Smooth muscle cell (in vitro differentiated cells): ENCODE measurements at regions not wholly inside any gene's neighbourhood (a gene's known extent, or its start where the extent isn't known, plus 50 kb on each side); places are given as distances from the start of the nearest gene placed in this dataset.

Experiments
- DNase-seq: peaks from one replicate; lab custom pipeline; 2025; ENCODE audit not compliant: unreplicated experiment; lab: John Stamatoyannopoulos, UW
- H2AFZ ChIP-seq: fragments of 200-600 bp; sonication (generic); 2 replicates; pipeline ENCODE4 v1.6.0; 2016; ENCODE audit warnings: antibody characterized with exemption, low read depth, mild to moderate bottlenecking
- H3F3A ChIP-seq: fragments of 200-600 bp; sonication (generic); 2 replicates; pipeline ENCODE4 v1.6.0; 2017; ENCODE audit warnings: antibody characterized with exemption, low read depth
- H3K27ac ChIP-seq: fragments of 200-600 bp; sonication (generic); 2 replicates; pipeline ENCODE4 v1.5.1; 2016; ENCODE audit warnings: low read depth, mild to moderate bottlenecking
- H3K27me3 ChIP-seq: fragments of 200-600 bp; sonication (generic); 2 replicates; pipeline ENCODE4 v1.6.1; 2016; ENCODE audit warnings: low read depth, mild to moderate bottlenecking
- H3K36me3 ChIP-seq: fragments of 200-600 bp; sonication (generic); 2 replicates; pipeline ENCODE4 v1.5.1; 2016; ENCODE audit warnings: low read depth
- H3K4me1 ChIP-seq: fragments of 200-600 bp; sonication (generic); 2 replicates; pipeline ENCODE4 v1.5.1; 2016; ENCODE audit warnings: low read depth
- H3K4me2 ChIP-seq: fragments of 200-600 bp; sonication (generic); 2 replicates; pipeline ENCODE4 v1.6.0; 2016; ENCODE audit warnings: mild to moderate bottlenecking
- H3K4me3 ChIP-seq: fragments of 200-600 bp; sonication (generic); 2 replicates; pipeline ENCODE4 v1.5.1; 2016; ENCODE audit warnings: mild to moderate bottlenecking
- H3K79me2 ChIP-seq: fragments of 200-600 bp; sonication (generic); 2 replicates; pipeline ENCODE4 v1.6.0; 2016; ENCODE audit warnings: low read depth, mild to moderate bottlenecking
- H3K9ac ChIP-seq: fragments of 200-600 bp; sonication (generic); 2 replicates; pipeline ENCODE4 v1.6.0; 2016; ENCODE audit warnings: low read depth
- H3K9me3 ChIP-seq: fragments of 200-600 bp; sonication (generic); replicated peaks from 2 replicates; pipeline ENCODE4 v1.5.1; 2016; ENCODE audit warnings: low read depth
- H4K20me1 ChIP-seq: fragments of 200-600 bp; sonication (generic); 2 replicates; pipeline ENCODE4 v1.6.0; 2016; ENCODE audit warnings: low read depth
- WGBS: methylation state at CpG from one replicate; pipeline ENCODE4 v1.1.7; 2016; ENCODE audit warnings: low lambda C conversion rate; 5-methylcytosine and 5-hydroxymethylcytosine counted together
- TF ChIP-seq, protein P1 (sequence below): fragments of 200-600 bp; sonication (generic); IDR thresholded peaks from 2 replicates; pipeline ENCODE4 v1.5.1; 2017; ENCODE audit warnings: borderline replicate concordance, mild to moderate bottlenecking, antibody characterized with exemption; ENCODE audit not compliant: insufficient read depth, poor library complexity, severe bottlenecking

DNA sequence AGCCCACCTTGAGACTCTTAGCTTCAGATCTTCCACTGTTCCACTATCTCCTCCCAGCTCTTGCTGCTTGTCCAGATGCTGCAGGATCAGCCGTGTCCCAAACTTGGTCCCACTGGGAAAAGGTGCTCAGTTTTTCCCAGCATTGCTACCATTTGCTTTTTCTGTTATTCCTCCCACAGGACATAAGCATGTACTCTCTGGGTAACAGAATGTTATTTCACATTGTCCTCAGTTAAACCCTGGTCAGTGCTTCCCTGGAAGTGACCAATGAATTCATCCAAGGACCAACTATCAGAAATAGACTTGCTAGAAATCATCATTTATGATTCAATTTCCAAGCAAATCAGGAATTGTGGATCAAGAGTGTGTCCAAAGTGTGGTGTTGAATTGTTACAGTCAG is 179.2 kb upstream of the ZNF32 start:
- Histone ChIP-seq H2AFZ (no peak overlapping the region), H3K4me2 (no peak overlapping the region), H3K9ac (no peak overlapping the region), H3K27me3 (no peaks in the 10 kb centered on the region), H3K27ac (no peak overlapping the region), H3K36me3 (no peaks in the 10 kb centered on the region), H3K9me3 (no peaks in the 10 kb centered on the region), H3K79me2 (no peaks in the 10 kb centered on the region), H3K4me3 (no peak overlapping the region), H3K4me1 (no peaks in the 10 kb centered on the region), H4K20me1 (no peaks in the 10 kb centered on the region), H3F3A (no peaks in the 10 kb centered on the region)
- WGBS = 96% methylated on average over 1 of the region's 1 CpG
- DNase-seq = no peak
- TF ChIP-seq, protein P1, sequence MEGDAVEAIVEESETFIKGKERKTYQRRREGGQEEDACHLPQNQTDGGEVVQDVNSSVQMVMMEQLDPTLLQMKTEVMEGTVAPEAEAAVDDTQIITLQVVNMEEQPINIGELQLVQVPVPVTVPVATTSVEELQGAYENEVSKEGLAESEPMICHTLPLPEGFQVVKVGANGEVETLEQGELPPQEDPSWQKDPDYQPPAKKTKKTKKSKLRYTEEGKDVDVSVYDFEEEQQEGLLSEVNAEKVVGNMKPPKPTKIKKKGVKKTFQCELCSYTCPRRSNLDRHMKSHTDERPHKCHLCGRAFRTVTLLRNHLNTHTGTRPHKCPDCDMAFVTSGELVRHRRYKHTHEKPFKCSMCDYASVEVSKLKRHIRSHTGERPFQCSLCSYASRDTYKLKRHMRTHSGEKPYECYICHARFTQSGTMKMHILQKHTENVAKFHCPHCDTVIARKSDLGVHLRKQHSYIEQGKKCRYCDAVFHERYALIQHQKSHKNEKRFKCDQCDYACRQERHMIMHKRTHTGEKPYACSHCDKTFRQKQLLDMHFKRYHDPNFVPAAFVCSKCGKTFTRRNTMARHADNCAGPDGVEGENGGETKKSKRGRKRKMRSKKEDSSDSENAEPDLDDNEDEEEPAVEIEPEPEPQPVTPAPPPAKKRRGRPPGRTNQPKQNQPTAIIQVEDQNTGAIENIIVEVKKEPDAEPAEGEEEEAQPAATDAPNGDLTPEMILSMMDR = no peak

DNA sequence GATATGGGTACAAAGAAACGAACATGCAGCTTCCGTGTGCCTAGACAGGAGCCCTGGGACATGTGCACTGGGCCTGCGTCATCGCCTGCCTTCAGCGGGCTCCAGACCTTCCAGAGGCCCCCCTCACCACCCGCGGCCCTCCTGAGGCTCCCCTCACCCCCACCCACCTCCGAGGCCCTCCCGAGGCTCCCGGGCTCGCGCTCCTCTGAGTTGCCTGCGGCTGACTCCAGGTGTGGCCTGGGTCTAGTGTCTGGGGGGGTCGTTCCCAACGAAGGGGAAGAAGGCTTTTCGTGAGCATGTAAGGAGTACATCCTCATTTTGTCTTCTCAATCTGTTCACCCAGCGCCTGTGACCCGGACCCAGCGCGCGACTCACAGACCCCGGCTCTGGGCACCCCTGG is 177.3 kb upstream of the ZNF32 start:
- TF ChIP-seq, protein P1 = no peak
- 95% methylated on average over 22 of the region's 22 CpGs for WGBS
- no peaks in the 10 kb centered on the region for H3K27me3 ChIP-seq
- no peaks in the 10 kb centered on the region for H3K36me3 ChIP-seq
- H3F3A ChIP-seq = no peaks in the 10 kb centered on the region
- H3K9ac ChIP-seq = no peak overlapping the region
- no peak overlapping the region for H2AFZ ChIP-seq
- no peak for DNase-seq
- no peaks in the 10 kb centered on the region for H3K4me1 ChIP-seq
- no peaks in the 10 kb centered on the region for H3K9me3 ChIP-seq
- H3K4me2 ChIP-seq = no peak overlapping the region
- no peak overlapping the region for H3K27ac ChIP-seq
- H3K4me3 ChIP-seq = no peak overlapping the region
- no peaks in the 10 kb centered on the region for H4K20me1 ChIP-seq
- no peaks in the 10 kb centered on the region for H3K79me2 ChIP-seq

DNA sequence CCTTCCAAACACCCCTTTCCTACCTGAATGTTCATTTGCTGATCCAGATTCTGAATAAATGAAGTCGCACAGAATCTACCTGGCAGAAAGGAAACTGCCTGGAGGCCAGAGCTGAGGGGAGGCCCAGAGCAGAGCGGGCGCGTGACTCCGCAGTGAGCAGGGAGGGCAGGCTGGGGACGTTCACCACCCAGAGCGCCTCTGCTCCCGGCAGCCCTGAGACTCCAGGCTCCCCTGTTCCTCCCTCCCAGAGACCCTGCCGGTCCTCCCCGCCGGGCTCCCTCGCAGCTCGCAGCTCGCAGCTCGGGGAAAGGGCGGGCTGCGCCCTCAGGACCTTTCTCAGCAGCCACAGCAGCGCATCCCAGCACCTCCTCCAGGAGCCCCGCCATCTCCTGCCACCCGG is 176.7 kb upstream of the ZNF32 start:
- no peaks in the 10 kb centered on the region for H3F3A ChIP-seq
- no peaks in the 10 kb centered on the region for H3K9me3 ChIP-seq
- H3K27me3 ChIP-seq = no peaks in the 10 kb centered on the region
- no peak overlapping the region for H3K9ac ChIP-seq
- WGBS = 95% methylated on average over 11 of the region's 20 CpGs
- peaks cover 3% of the 10 kb centered on the region for H3K4me1 ChIP-seq
- H2AFZ ChIP-seq = no peak overlapping the region
- H3K27ac ChIP-seq = no peak overlapping the region
- TF ChIP-seq, protein P1 = no peak
- H3K79me2 ChIP-seq = no peaks in the 10 kb centered on the region
- no peak overlapping the region for H3K4me3 ChIP-seq
- no peaks in the 10 kb centered on the region for H4K20me1 ChIP-seq
- H3K4me2 ChIP-seq = no peak overlapping the region
- DNase-seq = no peak
- no peaks in the 10 kb centered on the region for H3K36me3 ChIP-seq

DNA sequence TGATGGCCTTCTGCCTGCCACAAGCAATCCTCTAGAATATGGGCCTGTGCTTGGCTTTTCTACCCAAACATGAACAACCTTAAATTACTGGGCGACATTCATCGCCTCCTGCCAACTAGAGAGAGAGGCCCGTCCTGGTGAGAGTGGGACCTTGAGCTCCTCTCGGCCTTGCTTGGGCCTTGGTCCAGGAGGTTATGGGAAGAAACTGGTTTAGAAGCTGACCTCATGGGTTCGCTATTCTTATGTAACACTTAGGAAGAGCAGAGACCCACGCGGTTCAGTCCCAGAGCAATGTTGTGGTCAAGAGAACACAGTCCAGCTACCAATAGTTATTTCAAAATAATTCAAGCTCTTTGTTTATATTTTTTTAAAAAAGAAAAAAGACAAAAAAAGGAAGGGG is 176.3 kb upstream of the ZNF32 start:
- H3F3A ChIP-seq = no peaks in the 10 kb centered on the region
- H3K4me3 ChIP-seq = no peak overlapping the region
- H3K27me3 ChIP-seq = no peaks in the 10 kb centered on the region
- H3K27ac ChIP-seq = no peak overlapping the region
- H3K4me1 ChIP-seq = peaks cover 8% of the 10 kb centered on the region
- WGBS = 64% methylated on average over 7 of the region's 7 CpGs
- no peaks in the 10 kb centered on the region for H3K79me2 ChIP-seq
- H4K20me1 ChIP-seq = no peaks in the 10 kb centered on the region
- no peak overlapping the region for H2AFZ ChIP-seq
- no peaks in the 10 kb centered on the region for H3K36me3 ChIP-seq
- TF ChIP-seq, protein P1 = no peak
- no peak for DNase-seq
- H3K9me3 ChIP-seq = no peaks in the 10 kb centered on the region
- H3K4me2 ChIP-seq = no peak overlapping the region
- H3K9ac ChIP-seq = no peak overlapping the region
